Cardiac fibroblast (primary cell): ENCODE measurements at regions not wholly inside any gene's neighbourhood (a gene's known extent, or its start where the extent isn't known, plus 50 kb on each side); places are given as distances from the start of the nearest gene placed in this dataset.
"Not testable (repeated sequence)": the region's sequence is repeated elsewhere in the genome, so short reads cannot be mapped to it uniquely, and the experiment has no call there.

ENCODE experiments used
- DNase-seq, 2 donors: peaks; one replicate each; pipeline versions ENCODE4 v3.0.0 to v3.0.0-alpha.2; 2010; ENCODE audit warnings: low read depth in 2 of 2
- H3K4me3 ChIP-seq, 2 donors: replicated peaks in 1 of 2; 1 replicate in 1 of 2; 2 replicates in 1 of 2; pipeline ENCODE4 v1.5.1; 2011; ENCODE audit warnings: low read depth in 2 of 2, low read length in 2 of 2, mild to moderate bottlenecking in 2 of 2, moderate library complexity in 1 of 2
- CTCF ChIP-seq: IDR thresholded peaks from one replicate; pipeline ENCODE4 v1.5.1; 2011; ENCODE audit warnings: low read depth, mild to moderate bottlenecking, low read length, inconsistent platforms

DNA sequence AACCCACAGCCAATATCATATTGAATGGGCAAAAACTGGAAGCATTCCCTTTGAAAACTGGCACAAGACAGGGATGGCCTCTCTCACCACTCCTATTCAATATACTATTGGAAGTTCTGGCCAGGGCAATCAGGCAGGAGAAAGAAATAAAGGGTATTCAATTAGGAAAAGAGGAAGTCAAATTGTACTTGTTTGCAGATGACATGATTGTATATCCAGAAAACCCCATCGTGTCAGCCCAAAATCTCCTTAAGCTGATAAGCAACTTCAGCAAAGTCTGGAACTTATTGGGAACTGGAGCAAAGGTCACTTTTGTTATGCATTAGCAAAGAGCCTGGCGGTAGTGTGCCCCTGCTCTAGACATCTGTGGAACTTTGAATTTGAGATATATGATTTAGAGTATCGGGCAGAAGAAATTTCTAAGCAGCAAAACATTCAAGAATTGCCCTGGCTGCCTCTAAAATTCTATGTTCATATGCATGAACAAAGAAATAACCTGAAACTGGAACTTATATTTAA, 53.4 kb upstream of the PSMA1 start:
- H3K4me3 ChIP-seq, DNase-seq: not testable (repeated sequence)

GRCh38 chr11:14577292-14577691, 57.1 kb upstream of the PSMA1 start:
- no peak overlapping the region for H3K4me3 ChIP-seq
- DNase-seq = no peak
- no peak for TF ChIP-seq CTCF

GRCh38 chr11:14577835-14578529, 57.8 kb upstream of the PSMA1 start:
- peak in 1 of 2 donors; percentile 30 for DNase-seq
- no peak overlapping the region for H3K4me3 ChIP-seq

DNA sequence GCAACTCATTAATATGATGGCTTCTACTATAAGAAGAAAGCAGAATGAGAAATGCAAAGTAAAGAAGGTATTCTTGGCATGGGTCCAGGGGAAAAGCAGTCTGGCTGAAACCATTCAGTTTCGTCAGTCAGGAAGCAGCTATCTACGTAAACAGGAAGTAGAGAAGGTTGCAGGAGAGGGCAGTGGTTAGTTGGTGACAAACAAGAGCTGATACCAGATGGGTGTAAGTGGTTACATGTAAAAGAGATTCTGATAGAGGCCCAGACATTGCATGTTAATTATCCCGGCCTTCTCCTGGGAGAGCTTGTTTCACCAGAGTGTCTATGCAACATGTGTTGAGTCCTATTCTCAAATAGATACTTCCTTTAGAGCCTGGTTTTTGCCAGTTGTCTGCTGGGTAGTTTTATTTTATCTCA, 58.4 kb upstream of the PSMA1 start:
- no peak for TF ChIP-seq CTCF
- H3K4me3 ChIP-seq = no peak overlapping the region
- DNase-seq = peak; percentile 83 to 91

More at GRCh38 chr11:14577835-14578529, 57.8 kb upstream of the PSMA1 start:
- TF ChIP-seq CTCF = no peak

GRCh38 chr11:14579646-14580045, 59.5 kb upstream of the PSMA1 start:
- no peak for TF ChIP-seq CTCF
- DNase-seq = no peak

GRCh38 chr11:14582793-14583192, 60.8 kb upstream of the PDE3B start:
- no peak for TF ChIP-seq CTCF
- no peak overlapping the region for H3K4me3 ChIP-seq
- no peak for DNase-seq

More at GRCh38 chr11:14579646-14580045, 59.5 kb upstream of the PSMA1 start:
- H3K4me3 ChIP-seq = no peak overlapping the region

- TF ChIP-seq CTCF = no peak
- H3K4me3 ChIP-seq = no peak overlapping the region
- peak in 1 of 2 donors; percentile 9 for DNase-seq
Measured at GRCh38 chr11:14583252-14584034, 60.2 kb upstream of the PDE3B start.
